ENCODE measurements at regions not wholly inside any gene's neighbourhood (a gene's known extent, or its start where the extent isn't known, plus 50 kb on each side); places are given as distances from the start of the nearest gene placed in this dataset.

GRCh38 chr5:107324071-107324470 lies 346.7 kb downstream of the EFNA5 start:
- TF ChIP-seq CTCF (IDR thresholded peaks at IDR 0.05; ENCODE audit: poor library complexity), result no peak
- TF ChIP-seq EZH2phosphoT487 (IDR thresholded peaks at IDR 0.05; ENCODE audit: low read depth, severe bottlenecking, unreplicated experiment), result no peak
